Lung microvascular endothelial cell (primary cell): ENCODE measurements at regions not wholly inside any gene's neighbourhood (a gene's known extent, or its start where the extent isn't known, plus 50 kb on each side); places are given as distances from the start of the nearest gene placed in this dataset.

ENCODE experiments used
- DNase-seq, 2 donors: peaks; one replicate each; pipeline versions ENCODE4 v3.0.0 to v3.0.0-alpha.2; 2010; ENCODE audit warnings: low read depth in 2 of 2

GRCh38 chr20:17819395-17820093 lies 119.8 kb downstream of the BANF2 start:
- no peak for DNase-seq

- DNase-seq = no peak
These were observed 118.4 kb downstream of the BANF2 start for GRCh38 chr20:17818187-17818586.

GRCh38 chr20:17816804-17817587 lies 117.2 kb downstream of the BANF2 start:
- DNase-seq = peak in 1 of 2 donors; percentile 8

- no peak for DNase-seq
These were observed 111.8 kb downstream of the BANF2 start for GRCh38 chr20:17811628-17811965.

GRCh38 chr20:17810847-17811627 lies 111.3 kb downstream of the BANF2 start:
- DNase-seq = no peak

- DNase-seq = no peak
These were observed 110.4 kb downstream of the BANF2 start for GRCh38 chr20:17810062-17810631.

GRCh38 chr20:17809362-17810061 lies 109.7 kb downstream of the BANF2 start:
- DNase-seq = no peak

GRCh38 chr20:17808782-17809181 lies 109.0 kb downstream of the BANF2 start:
- no peak for DNase-seq

- DNase-seq = peak; percentile 39 to 60
These were observed 108.6 kb downstream of the BANF2 start for GRCh38 chr20:17808357-17808756.

GRCh38 chr20:17807651-17808050 lies 107.9 kb downstream of the BANF2 start:
- DNase-seq = no peak

- DNase-seq = peak; percentile 33 to 58
These were observed 107.1 kb downstream of the BANF2 start for GRCh38 chr20:17806739-17807441.

- DNase-seq = no peak
These were observed 106.3 kb downstream of the BANF2 start for GRCh38 chr20:17806107-17806506.

- DNase-seq = no peak
These were observed 104.0 kb downstream of the BANF2 start for GRCh38 chr20:17803765-17804164.

- DNase-seq = no peak
These were observed 99.9 kb downstream of the BANF2 start for GRCh38 chr20:17799575-17800227.

GRCh38 chr20:17798601-17799000 lies 98.8 kb downstream of the BANF2 start:
- no peak for DNase-seq

- DNase-seq = no peak
These were observed 97.8 kb downstream of the BANF2 start for GRCh38 chr20:17797579-17797978.

- no peak for DNase-seq
These were observed 97.4 kb downstream of the BANF2 start for GRCh38 chr20:17797161-17797560.

- no peak for DNase-seq
These were observed 96.4 kb downstream of the BANF2 start for GRCh38 chr20:17796091-17796563.

GRCh38 chr20:17795501-17796071 lies 95.8 kb downstream of the BANF2 start:
- peak in 1 of 2 donors; percentile 34 for DNase-seq

GRCh38 chr20:17795003-17795402 lies 95.2 kb downstream of the BANF2 start:
- DNase-seq = no peak
